ENCODE measurements at regions not wholly inside any gene's neighbourhood (a gene's known extent, or its start where the extent isn't known, plus 50 kb on each side); places are given as distances from the start of the nearest gene placed in this dataset.
"Not testable (repeated sequence)": the region's sequence is repeated elsewhere in the genome, so short reads cannot be mapped to it uniquely, and the experiment has no call there.

- not testable (repeated sequence) for TF ChIP-seq CTCF, POLR2AphosphoS5, POLR2A (IDR thresholded peaks at IDR 0.05)
These were observed 86.2 kb upstream of the SETMAR start for GRCh38 chr3:4216974-4217373.
